ENCODE measurements at regions not wholly inside any gene's neighbourhood (a gene's known extent, or its start where the extent isn't known, plus 50 kb on each side); places are given as distances from the start of the nearest gene placed in this dataset.

DNA sequence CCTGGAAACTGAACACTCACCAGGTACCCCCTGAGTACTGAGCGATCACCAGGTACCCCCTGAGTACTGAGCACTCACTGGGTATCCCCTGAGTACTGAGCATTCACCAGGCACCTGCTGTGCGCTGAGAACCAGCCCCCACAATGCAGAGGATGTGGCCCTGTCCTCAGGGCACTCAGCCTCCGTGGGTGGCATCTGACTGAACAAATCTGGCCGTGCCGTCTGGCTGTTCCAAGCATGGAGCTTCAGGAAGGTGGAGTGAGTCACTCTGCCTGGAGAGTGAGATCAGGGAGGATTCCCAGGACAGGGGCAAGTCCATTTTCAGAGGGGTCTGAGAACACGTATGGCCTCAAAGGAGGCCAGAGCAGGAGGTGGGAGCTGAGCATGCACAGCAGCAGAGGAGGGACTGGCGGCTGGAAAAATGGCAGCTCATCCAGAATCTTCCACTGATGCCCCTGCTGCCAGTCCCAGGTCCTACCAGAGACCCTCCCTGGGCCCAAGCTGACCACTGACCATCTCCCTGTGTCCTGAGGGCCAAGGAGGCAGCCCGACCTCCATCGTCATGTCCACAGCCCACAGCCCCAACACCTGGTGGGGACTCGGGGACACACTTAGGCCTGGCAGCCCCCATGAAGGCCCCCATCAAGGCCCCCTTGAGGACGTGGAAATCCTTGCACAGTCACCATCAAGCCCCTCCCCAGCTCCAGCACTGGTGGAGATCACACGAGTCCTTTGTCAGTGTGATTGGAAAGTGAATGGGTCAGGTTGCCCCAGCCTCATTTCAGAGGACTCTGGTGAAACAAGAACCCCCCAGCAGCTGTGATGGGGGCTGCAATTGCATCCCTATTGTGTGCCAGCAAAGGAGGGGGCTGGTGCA is 94.1 kb downstream of the HMX1 start:
- no peaks in the 10 kb centered on the region for H3K27me3 ChIP-seq (ENCODE audit: control insufficient read depth, insufficient read depth, low read length)
- FAIRE-seq (no peak), DNase-seq (ENCODE audit: low read depth) (no peak)
- no peak overlapping the region for H3K4me3 ChIP-seq (ENCODE audit: low read depth, low read length)
- TF ChIP-seq, protein P1, sequence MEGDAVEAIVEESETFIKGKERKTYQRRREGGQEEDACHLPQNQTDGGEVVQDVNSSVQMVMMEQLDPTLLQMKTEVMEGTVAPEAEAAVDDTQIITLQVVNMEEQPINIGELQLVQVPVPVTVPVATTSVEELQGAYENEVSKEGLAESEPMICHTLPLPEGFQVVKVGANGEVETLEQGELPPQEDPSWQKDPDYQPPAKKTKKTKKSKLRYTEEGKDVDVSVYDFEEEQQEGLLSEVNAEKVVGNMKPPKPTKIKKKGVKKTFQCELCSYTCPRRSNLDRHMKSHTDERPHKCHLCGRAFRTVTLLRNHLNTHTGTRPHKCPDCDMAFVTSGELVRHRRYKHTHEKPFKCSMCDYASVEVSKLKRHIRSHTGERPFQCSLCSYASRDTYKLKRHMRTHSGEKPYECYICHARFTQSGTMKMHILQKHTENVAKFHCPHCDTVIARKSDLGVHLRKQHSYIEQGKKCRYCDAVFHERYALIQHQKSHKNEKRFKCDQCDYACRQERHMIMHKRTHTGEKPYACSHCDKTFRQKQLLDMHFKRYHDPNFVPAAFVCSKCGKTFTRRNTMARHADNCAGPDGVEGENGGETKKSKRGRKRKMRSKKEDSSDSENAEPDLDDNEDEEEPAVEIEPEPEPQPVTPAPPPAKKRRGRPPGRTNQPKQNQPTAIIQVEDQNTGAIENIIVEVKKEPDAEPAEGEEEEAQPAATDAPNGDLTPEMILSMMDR (IDR thresholded peaks at IDR 0.05; ENCODE audit: insufficient read depth, low read length, severe bottlenecking): no peak
- no peaks in the 10 kb centered on the region for H3K36me3 ChIP-seq (ENCODE audit: control insufficient read depth, insufficient read depth, low read length)

DNA sequence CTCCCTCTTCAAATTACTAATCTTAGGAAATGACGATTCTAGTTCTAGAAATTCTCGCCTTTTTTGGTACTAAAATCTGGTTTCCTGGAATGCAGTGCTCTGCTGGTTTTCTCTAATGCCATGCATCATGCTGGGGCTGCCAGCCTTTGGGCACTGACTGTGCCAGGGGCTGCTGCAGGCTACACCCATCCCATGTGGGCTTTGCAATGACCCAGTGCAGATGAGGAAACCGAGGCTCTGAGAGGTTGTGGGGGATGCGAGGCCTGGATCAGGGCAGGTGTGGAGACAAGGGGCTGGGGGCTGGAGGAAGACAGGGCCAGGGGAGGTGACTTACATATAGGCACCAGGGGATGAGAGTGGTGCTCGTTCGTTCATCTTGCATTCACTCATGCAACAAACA is 95.3 kb downstream of the HMX1 start:
- FAIRE-seq: no peak
- Histone ChIP-seq H3K36me3 (ENCODE audit: control insufficient read depth, insufficient read depth, low read length) (no peaks in the 10 kb centered on the region), H3K27me3 (ENCODE audit: control insufficient read depth, insufficient read depth, low read length) (no peaks in the 10 kb centered on the region), H3K4me3 (ENCODE audit: low read depth, low read length) (no peak overlapping the region)
- TF ChIP-seq, protein P1 (IDR thresholded peaks at IDR 0.05; ENCODE audit: insufficient read depth, low read length, severe bottlenecking): no peak
- DNase-seq (ENCODE audit: low read depth): no peak

DNA sequence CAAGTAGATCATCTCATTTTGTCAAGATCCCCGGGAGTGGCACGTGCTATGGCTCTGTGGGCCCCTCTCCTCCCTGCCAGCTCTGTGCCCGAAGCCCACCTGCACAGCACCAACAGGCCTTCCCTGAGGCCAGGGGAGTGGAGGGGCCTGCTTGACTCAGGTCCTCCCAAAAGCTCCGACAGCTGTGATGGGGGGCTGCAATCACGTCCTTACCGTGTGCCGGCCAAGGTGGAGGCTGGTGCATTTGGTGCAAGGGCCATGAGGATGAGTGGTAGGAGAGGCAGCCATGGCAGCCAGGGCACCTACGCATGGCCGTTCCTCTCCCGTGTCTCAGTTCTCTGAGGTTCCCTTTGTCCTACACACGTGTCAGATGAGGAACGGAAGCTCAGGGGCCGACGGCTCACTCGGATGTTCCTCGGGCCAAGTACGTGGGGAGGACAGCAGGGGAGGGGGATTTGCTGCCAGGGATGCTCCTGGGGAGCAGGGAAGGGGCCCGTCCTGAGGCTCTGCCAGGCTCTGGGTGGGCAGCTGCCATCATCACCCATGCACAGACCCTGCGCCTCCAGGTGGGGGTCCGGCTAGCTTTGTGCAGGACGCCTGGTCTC is 95.8 kb downstream of the HMX1 start:
- no peaks in the 10 kb centered on the region for H3K36me3 ChIP-seq (ENCODE audit: control insufficient read depth, insufficient read depth, low read length)
- FAIRE-seq: no peak
- TF ChIP-seq, protein P1 (IDR thresholded peaks at IDR 0.05; ENCODE audit: insufficient read depth, low read length, severe bottlenecking): no peak
- H3K4me3 ChIP-seq (ENCODE audit: low read depth, low read length): no peak overlapping the region
- H3K27me3 ChIP-seq (ENCODE audit: control insufficient read depth, insufficient read depth, low read length): no peaks in the 10 kb centered on the region
- DNase-seq (ENCODE audit: low read depth): no peak

DNA sequence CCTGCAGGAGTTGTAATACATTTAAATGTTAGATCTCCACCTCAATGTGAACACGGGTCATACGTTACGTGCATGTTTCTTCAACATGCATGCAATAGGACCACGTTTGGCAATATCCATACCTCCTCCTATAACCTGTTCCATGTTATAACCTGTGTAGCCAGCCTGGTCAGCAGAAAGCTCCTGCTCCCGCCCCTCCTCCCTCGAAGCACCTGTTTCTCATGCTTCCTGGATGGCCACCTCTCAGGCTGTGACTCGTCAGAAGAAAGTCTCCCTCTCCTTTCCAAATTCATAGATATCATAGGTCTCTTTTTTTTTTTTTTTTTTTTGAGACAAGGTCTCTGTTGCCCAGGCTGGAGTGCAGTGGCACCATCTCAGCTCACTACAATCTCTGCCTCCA is 96.5 kb downstream of the HMX1 start:
- H3K4me3 ChIP-seq (ENCODE audit: low read depth, low read length): no peak overlapping the region
- DNase-seq (ENCODE audit: low read depth) (no peak), FAIRE-seq (no peak)
- H3K36me3 ChIP-seq (ENCODE audit: control insufficient read depth, insufficient read depth, low read length): no peaks in the 10 kb centered on the region
- H3K27me3 ChIP-seq (ENCODE audit: control insufficient read depth, insufficient read depth, low read length): no peaks in the 10 kb centered on the region
- TF ChIP-seq, protein P1 (IDR thresholded peaks at IDR 0.05; ENCODE audit: insufficient read depth, low read length, severe bottlenecking): no peak

DNA sequence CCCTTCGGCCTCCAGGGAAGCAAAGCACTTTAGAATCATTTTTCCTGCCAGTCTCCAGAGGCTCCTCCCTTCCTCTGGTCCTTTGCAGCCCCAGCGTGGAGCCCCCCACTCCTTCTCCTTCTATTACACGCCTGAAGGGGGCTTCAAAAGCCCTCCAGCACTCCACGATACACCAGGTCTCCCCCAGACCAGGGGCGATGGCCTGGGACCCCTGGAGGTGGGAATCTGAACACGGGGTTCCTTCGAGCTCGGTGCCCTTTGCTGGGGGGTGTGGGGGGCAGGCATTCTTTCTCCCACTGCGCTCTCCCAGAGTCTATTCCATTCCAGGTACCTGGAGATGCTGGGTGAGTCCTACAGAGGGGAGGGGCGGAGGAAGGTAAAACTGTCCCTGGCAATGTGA is 97.6 kb downstream of the HMX1 start:
- DNase-seq (ENCODE audit: low read depth): no peak
- H3K4me3 ChIP-seq (ENCODE audit: low read depth, low read length): no peak overlapping the region

More for the DNA sequence above, 97.6 kb downstream of the HMX1 start:
- TF ChIP-seq, protein P1 (IDR thresholded peaks at IDR 0.05; ENCODE audit: insufficient read depth, low read length, severe bottlenecking): no peak
- FAIRE-seq: no peak
- no peaks in the 10 kb centered on the region for H3K36me3 ChIP-seq (ENCODE audit: control insufficient read depth, insufficient read depth, low read length)
- H3K27me3 ChIP-seq (ENCODE audit: control insufficient read depth, insufficient read depth, low read length): no peaks in the 10 kb centered on the region
